HepG2 (cell line): ENCODE measurements at regions not wholly inside any gene's neighbourhood (a gene's known extent, or its start where the extent isn't known, plus 50 kb on each side); places are given as distances from the start of the nearest gene placed in this dataset.

Experiments used
- KAT8 ChIP-seq: IDR thresholded peaks from 2 replicates; pipeline ENCODE4 v1.6.1; 2016; ENCODE audit warnings: missing genetic modification reagents, missing compliant biosample characterization
- RBAK ChIP-seq: sonication (generic); formaldehyde crosslinking; IDR thresholded peaks from 2 replicates; pipeline ENCODE4 v1.5.1; 2020; ENCODE audit warnings: mild to moderate bottlenecking, missing genetic modification reagents
- TAF1 ChIP-seq: sonication (generic); formaldehyde crosslinking; IDR thresholded peaks from 2 replicates; pipeline ENCODE4 v1.4.0; 2020; ENCODE audit warnings: missing genetic modification reagents
- U2AF1 ChIP-seq: fragments of 200-400 bp; formaldehyde crosslinking; optimal IDR thresholded peaks from 2 replicates; pipeline ENCODE3; 2017; ENCODE audit warnings: mild to moderate bottlenecking, low read depth, low read length
- ZNF674 ChIP-seq: sonication (generic); formaldehyde crosslinking; IDR thresholded peaks from 2 replicates; pipeline ENCODE4 v1.5.0; 2020; ENCODE audit warnings: low read depth, mild to moderate bottlenecking, missing genetic modification reagents
- TF ChIP-seq, protein P1 (sequence below): IDR thresholded peaks from 2 replicates; pipeline ENCODE4 v1.4.0; 2020; ENCODE audit warnings: mild to moderate bottlenecking, missing genetic modification reagents
- TF ChIP-seq, protein P2 (sequence below): sonication (generic); formaldehyde crosslinking; IDR thresholded peaks from 2 replicates; pipeline ENCODE4 v1.5.0; 2020; ENCODE audit warnings: mild to moderate bottlenecking, missing genetic modification reagents, moderate library complexity
- TF ChIP-seq, protein P3 (sequence below): sonication (generic); formaldehyde crosslinking; IDR thresholded peaks from 2 replicates; pipeline ENCODE4 v1.4.0; 2020; ENCODE audit warnings: low read depth, missing genetic modification reagents
- TF ChIP-seq, protein P4 (sequence below): sonication (generic); formaldehyde crosslinking; IDR thresholded peaks from 2 replicates; pipeline ENCODE4 v1.4.0; 2020; ENCODE audit warnings: missing genetic modification reagents

DNA sequence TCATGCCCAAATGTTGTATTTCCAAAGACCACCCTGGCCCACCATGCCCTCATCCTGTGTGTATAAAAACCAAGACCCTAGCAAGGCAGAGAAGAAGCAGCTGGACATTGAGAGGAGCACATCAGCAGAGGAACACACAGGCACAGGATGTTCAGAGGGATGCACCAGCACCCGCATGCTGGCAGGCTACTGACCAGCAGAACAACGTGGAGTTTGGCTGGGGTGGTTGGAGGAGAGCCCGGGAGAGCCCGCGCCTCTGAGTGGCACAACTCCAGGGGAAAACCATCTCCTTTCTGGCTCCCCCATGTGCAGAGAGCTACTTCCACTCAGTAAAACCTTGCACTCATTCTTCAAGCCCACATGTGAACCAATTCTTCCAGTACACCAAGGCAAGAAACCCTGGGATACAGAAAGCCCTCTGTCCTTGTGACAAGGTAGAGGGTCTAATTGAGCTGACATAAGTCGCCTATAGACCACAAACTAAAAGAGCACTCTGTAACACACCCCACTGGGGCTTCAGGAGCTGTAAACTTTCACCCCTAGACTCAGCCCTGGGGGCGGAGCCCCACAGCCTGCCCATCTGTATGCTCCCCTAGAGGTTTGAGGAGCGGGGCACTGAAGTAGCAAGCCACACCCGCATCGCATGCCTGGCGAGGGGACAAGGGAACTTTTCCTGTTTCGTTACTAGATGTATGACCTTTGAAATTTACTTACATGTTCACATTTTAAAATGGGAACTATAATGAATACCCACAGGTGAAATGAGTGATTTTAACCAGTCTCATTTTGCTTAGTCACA is 831.5 kb upstream of the CITED2 start:
- TF ChIP-seq, protein P1, sequence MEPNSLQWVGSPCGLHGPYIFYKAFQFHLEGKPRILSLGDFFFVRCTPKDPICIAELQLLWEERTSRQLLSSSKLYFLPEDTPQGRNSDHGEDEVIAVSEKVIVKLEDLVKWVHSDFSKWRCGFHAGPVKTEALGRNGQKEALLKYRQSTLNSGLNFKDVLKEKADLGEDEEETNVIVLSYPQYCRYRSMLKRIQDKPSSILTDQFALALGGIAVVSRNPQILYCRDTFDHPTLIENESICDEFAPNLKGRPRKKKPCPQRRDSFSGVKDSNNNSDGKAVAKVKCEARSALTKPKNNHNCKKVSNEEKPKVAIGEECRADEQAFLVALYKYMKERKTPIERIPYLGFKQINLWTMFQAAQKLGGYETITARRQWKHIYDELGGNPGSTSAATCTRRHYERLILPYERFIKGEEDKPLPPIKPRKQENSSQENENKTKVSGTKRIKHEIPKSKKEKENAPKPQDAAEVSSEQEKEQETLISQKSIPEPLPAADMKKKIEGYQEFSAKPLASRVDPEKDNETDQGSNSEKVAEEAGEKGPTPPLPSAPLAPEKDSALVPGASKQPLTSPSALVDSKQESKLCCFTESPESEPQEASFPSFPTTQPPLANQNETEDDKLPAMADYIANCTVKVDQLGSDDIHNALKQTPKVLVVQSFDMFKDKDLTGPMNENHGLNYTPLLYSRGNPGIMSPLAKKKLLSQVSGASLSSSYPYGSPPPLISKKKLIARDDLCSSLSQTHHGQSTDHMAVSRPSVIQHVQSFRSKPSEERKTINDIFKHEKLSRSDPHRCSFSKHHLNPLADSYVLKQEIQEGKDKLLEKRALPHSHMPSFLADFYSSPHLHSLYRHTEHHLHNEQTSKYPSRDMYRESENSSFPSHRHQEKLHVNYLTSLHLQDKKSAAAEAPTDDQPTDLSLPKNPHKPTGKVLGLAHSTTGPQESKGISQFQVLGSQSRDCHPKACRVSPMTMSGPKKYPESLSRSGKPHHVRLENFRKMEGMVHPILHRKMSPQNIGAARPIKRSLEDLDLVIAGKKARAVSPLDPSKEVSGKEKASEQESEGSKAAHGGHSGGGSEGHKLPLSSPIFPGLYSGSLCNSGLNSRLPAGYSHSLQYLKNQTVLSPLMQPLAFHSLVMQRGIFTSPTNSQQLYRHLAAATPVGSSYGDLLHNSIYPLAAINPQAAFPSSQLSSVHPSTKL (CRISPR knock-in tag): no peak
- TF ChIP-seq, protein P2, sequence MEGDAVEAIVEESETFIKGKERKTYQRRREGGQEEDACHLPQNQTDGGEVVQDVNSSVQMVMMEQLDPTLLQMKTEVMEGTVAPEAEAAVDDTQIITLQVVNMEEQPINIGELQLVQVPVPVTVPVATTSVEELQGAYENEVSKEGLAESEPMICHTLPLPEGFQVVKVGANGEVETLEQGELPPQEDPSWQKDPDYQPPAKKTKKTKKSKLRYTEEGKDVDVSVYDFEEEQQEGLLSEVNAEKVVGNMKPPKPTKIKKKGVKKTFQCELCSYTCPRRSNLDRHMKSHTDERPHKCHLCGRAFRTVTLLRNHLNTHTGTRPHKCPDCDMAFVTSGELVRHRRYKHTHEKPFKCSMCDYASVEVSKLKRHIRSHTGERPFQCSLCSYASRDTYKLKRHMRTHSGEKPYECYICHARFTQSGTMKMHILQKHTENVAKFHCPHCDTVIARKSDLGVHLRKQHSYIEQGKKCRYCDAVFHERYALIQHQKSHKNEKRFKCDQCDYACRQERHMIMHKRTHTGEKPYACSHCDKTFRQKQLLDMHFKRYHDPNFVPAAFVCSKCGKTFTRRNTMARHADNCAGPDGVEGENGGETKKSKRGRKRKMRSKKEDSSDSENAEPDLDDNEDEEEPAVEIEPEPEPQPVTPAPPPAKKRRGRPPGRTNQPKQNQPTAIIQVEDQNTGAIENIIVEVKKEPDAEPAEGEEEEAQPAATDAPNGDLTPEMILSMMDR: no peak
- TF ChIP-seq, protein P3, sequence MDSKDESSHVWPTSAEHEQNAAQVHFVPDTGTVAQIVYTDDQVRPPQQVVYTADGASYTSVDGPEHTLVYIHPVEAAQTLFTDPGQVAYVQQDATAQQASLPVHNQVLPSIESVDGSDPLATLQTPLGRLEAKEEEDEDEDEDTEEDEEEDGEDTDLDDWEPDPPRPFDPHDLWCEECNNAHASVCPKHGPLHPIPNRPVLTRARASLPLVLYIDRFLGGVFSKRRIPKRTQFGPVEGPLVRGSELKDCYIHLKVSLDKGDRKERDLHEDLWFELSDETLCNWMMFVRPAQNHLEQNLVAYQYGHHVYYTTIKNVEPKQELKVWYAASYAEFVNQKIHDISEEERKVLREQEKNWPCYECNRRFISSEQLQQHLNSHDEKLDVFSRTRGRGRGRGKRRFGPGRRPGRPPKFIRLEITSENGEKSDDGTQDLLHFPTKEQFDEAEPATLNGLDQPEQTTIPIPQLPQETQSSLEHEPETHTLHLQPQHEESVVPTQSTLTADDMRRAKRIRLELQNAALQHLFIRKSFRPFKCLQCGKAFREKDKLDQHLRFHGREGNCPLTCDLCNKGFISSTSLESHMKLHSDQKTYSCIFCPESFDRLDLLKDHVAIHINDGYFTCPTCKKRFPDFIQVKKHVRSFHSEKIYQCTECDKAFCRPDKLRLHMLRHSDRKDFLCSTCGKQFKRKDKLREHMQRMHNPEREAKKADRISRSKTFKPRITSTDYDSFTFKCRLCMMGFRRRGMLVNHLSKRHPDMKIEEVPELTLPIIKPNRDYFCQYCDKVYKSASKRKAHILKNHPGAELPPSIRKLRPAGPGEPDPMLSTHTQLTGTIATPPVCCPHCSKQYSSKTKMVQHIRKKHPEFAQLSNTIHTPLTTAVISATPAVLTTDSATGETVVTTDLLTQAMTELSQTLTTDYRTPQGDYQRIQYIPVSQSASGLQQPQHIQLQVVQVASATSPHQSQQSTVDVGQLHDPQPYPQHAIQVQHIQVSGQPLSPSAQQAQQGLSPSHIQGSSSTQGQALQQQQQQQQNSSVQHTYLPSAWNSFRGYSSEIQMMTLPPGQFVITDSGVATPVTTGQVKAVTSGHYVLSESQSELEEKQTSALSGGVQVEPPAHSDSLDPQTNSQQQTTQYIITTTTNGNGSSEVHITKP (CRISPR knock-in tag): no peak
- TF ChIP-seq, protein P4, sequence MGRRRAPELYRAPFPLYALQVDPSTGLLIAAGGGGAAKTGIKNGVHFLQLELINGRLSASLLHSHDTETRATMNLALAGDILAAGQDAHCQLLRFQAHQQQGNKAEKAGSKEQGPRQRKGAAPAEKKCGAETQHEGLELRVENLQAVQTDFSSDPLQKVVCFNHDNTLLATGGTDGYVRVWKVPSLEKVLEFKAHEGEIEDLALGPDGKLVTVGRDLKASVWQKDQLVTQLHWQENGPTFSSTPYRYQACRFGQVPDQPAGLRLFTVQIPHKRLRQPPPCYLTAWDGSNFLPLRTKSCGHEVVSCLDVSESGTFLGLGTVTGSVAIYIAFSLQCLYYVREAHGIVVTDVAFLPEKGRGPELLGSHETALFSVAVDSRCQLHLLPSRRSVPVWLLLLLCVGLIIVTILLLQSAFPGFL (CRISPR knock-in tag): no peak
- TF ChIP-seq TAF1 (CRISPR knock-in tag): no peak
- no peak for TF ChIP-seq ZNF674 (CRISPR knock-in tag)
- TF ChIP-seq KAT8 (CRISPR knock-in tag): no peak
- no peak for TF ChIP-seq U2AF1
- TF ChIP-seq RBAK (CRISPR knock-in tag): no peak
